ENCODE measurements at regions not wholly inside any gene's neighbourhood (a gene's known extent, or its start where the extent isn't known, plus 50 kb on each side); places are given as distances from the start of the nearest gene placed in this dataset.
"Not testable (repeated sequence)": the region's sequence is repeated elsewhere in the genome, so short reads cannot be mapped to it uniquely, and the experiment has no call there.

GRCh38 chr16:76988526-76988925 is 202.5 kb upstream of the MON1B start:
- DNase-seq = no peak

DNA sequence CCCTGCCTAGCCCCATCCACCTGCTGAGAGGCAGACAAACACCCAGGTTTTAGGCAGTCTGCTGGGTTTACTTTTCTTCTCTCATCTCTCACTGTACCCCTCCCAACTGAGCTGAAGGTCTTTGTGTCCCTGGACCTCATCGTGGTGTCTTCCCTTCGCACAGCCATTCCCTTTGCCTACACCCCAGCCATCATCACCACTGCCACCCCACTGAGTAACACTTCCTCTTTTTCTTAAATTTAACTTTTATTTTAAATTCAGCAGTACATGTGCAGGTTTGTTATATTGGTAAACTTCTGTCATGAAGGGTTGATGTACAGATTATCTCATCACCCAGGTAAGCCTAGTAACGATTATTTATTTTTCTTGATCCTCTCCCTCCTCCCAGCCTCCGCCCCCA is 188.3 kb upstream of the MON1B start:
- DNase-seq = no peak

DNA sequence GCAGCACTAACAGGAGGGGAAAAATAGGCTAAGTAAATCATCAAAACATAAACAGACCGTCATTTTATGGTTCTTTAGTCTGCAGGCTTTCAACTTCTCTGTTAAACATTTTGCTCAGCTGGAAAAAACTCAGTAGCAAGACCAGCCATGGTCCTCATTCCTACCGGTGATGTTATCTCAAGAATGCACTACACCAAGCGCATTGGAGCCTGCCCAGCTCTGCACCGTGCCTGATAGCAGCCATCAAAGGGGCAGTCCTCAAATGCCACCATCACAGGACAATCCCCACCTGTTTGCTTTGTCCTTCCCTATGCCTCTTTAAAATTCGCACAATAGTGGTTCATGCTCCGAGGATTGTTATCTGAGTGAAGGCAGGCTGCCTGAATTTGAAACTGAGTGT is 181.5 kb upstream of the MON1B start:
- DNase-seq = no peak

DNA sequence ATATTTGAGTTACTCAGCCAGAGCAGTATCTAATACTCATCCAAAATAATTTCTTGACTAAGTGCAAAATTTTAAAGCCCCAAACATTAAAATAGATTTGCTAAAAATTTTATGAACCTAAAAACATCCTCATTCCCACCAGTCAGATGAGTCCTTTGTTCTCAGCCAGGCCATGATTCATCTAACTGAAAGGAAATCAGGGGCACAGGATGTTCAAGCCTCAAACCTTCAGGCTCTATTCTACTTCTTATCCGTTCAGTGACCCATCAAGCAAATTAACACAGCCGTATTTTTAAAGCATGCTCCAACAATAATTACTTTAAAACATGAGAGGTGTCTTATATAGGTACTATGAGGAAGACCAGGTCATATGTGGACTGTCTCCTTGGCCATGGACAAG is 176.5 kb upstream of the MON1B start:
- DNase-seq = no peak

- no peak for DNase-seq
Measured at GRCh38 chr16:77030600-77030999, 160.4 kb upstream of the MON1B start.

DNA sequence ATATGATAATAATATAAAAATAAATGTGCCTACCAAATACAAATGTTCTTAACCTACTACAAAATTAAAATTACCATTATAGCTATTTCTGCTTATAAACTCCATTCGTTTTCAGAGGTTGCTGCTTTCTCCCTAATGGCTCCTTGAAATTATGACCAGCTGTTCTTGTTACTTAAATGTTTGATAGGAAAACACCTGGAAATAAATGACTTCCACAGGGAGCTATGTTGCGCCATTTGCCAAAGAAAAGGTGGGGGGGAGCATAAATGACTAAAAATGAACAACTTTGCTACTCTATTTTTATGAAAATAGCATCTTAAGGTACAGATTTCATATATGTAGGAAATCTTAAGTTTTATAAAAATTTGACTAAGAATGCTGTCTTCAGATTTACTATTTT is 157.5 kb upstream of the MON1B start:
- DNase-seq = no peak

- no peak for DNase-seq
Measured at GRCh38 chr16:77035361-77035760, 155.6 kb upstream of the MON1B start.

DNA sequence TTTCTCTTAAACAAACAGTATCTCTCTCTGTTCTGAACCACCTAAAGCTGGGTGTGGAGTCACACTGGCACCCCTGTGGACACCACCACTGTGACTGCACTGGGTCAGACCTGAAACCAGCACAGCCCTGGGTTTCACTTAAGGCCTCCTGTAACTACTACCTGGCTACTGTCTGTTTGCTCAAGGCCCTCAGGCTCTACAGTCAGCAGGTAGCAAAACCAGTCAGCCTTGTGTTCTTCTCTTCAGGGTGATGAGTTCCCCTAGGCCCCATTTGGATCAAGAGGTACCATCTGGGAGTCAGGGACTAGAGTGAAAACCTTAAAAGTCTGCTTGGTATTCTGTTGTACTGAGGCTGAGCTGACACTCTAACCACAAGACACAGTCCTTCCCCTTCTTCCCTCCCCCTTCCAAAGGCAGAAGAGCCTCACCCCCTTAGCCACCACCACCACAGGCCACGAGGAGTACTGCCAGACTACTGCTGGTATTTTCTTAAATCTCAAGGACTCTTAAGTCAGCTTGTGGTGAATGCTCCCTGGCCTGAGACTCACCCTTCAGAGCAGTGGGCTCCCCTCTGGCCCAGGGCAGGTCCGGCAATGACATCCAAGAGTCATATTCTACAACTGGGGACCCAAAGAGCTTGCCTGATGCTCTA is 153.2 kb upstream of the MON1B start:
- no peak for DNase-seq

GRCh38 chr16:77041468-77041867 is 149.5 kb upstream of the MON1B start:
- no peak for DNase-seq

- peak; percentile 26 to 34 for DNase-seq
Measured at GRCh38 chr16:77043076-77043475, 147.9 kb upstream of the MON1B start.

- DNase-seq = no peak
Measured at GRCh38 chr16:77046206-77046605, 144.8 kb upstream of the MON1B start.

GRCh38 chr16:77048085-77048484 is 142.9 kb upstream of the MON1B start:
- no peak for DNase-seq

- no peak for DNase-seq
Measured at GRCh38 chr16:77049577-77049976, 141.4 kb upstream of the MON1B start.

- not testable (repeated sequence) for DNase-seq
Measured at GRCh38 chr16:77056597-77056996, 134.4 kb upstream of the MON1B start.

GRCh38 chr16:77057161-77057774 is 133.7 kb upstream of the MON1B start:
- DNase-seq = no peak

GRCh38 chr16:77059446-77059845 is 131.5 kb upstream of the MON1B start:
- DNase-seq = no peak

DNA sequence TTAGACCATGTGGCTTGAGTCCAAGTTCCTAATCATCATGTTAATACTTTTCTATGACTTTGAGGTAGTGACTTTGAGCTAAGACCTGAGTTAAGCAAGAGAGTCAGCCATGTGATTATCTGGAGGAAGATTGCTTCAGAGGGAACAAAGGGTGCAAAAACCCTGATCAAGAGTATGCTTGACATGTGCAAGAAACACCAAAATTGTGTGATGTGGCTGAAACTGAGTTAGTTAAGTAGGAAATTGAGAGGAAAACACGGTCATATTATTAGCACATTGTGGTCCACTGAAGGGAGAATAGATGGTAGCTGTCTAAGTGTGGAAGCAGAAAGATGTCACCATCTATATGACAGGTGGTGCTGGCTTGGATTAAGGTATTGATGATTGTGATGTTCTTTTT is 130.4 kb upstream of the MON1B start:
- DNase-seq = no peak

- no peak for DNase-seq
Measured at GRCh38 chr16:77062878-77063675, 127.9 kb upstream of the MON1B start.

GRCh38 chr16:77063676-77064016 is 127.3 kb upstream of the MON1B start:
- DNase-seq = no peak

DNA sequence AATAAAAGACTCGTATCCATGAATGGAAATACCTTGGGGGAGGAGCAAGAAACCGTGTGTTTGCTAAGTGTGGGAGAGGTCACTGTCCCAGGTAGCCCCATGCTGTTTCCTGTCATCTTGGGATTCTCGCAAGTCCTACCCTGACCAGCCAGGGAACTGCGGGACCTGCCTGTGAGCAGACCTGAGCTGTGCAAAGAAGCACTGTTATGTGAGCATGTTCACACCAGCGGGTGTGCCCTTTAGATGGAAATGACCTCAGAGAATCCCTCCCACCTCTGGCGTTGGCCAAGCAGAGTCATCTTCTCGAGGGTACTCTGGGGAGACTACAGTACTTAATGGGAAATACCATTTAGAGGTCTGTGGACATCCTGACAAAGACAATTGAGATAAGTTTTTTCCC is 127.0 kb upstream of the MON1B start:
- DNase-seq = no peak

DNA sequence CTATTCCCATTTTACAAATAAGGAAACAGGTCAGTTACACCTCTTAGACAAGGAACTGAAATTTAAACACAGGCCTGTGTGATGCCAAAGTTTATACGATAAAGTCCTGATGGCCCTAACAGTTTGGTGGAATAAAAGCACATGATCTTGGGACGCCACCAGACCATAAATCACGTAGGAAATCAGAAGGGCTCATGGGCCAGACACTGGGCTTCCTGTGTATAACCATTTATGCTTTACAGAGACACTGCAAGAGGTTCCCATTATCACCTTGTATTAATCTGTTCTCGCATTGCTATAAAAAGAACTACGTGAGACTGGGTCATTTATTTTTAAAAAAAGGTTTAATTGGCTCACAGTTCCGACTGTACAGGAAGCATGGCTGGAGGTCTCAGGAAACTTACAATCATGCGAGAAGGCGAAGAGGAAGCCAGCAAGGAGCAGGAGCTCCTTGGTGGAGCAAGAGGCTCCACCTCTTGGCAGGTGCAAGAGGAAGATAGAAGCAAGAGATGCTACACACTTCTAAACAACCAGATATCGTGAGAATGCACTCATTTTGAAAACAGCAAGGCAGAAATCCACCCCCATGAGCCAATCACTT is 124.0 kb upstream of the MON1B start:
- no peak for DNase-seq

DNA sequence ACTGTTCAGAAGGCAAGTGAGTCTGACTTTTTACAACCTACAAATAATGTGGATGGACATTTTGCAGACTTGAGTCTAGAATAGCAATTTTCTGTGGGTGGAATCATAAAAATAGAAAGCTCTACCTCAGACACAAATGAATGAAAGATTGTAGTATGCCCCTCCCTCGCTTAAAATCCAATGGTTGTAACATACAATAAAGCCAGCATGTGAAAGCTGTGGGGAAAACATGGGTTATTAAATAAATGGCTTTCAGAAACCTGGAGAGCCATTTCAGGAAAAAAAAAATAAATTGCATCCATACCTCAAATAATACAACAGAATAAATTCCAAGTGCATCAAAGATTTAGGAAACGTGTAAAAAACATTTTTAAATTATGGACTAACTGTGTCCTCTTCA is 123.1 kb upstream of the MON1B start:
- no peak for DNase-seq

GRCh38 chr16:77068402-77068801 is 122.6 kb upstream of the MON1B start:
- DNase-seq = no peak

- no peak for DNase-seq
Measured at GRCh38 chr16:77069929-77070328, 121.1 kb upstream of the MON1B start.
